KMS-11 (cell line): ENCODE measurements at regions not wholly inside any gene's neighbourhood (a gene's known extent, or its start where the extent isn't known, plus 50 kb on each side); places are given as distances from the start of the nearest gene placed in this dataset.

ENCODE experiments used
- H2AFZ ChIP-seq: fragments of 200-600 bp; sonication (generic); 2 replicates; pipeline ENCODE4 v1.6.1; 2016; ENCODE audit warnings: antibody characterized with exemption, mixed run types, low read depth
- H3K27ac ChIP-seq: fragments of 200-600 bp; sonication (generic); 2 replicates; pipeline ENCODE4 v1.6.1; 2016; ENCODE audit warnings: mild to moderate bottlenecking, mixed run types
- H3K27me3 ChIP-seq: fragments of 200-600 bp; sonication (generic); 2 replicates; pipeline ENCODE4 v1.6.1; 2017; ENCODE audit warnings: mild to moderate bottlenecking, low read depth, mixed run types, moderate library complexity; ENCODE audit not compliant: insufficient read depth
- H3K36me3 ChIP-seq: fragments of 200-600 bp; sonication (generic); 2 replicates; pipeline ENCODE4 v1.6.1; 2017; ENCODE audit warnings: mild to moderate bottlenecking, mixed run types; ENCODE audit not compliant: insufficient read depth
- H3K4me1 ChIP-seq: fragments of 200-600 bp; sonication (generic); 2 replicates; pipeline ENCODE4 v1.6.1; 2016; ENCODE audit warnings: mild to moderate bottlenecking, low read depth, mixed run types; ENCODE audit not compliant: poor library complexity, severe bottlenecking
- H3K4me2 ChIP-seq: fragments of 200-600 bp; sonication (generic); 2 replicates; pipeline ENCODE4 v1.7.0; 2016; ENCODE audit warnings: mild to moderate bottlenecking, mixed run types
- H3K4me3 ChIP-seq: fragments of 200-600 bp; sonication (generic); IDR thresholded peaks from 2 replicates; pipeline ENCODE4 v1.6.1; 2017; ENCODE audit warnings: low read depth, low read length, mixed read lengths; ENCODE audit not compliant: insufficient read depth
- H3K79me2 ChIP-seq: fragments of 200-600 bp; sonication (generic); 2 replicates; pipeline ENCODE4 v1.6.1; 2016; ENCODE audit warnings: low read depth, mixed run types; ENCODE audit not compliant: insufficient read depth
- H3K9ac ChIP-seq: fragments of 200-600 bp; sonication (generic); 2 replicates; pipeline ENCODE4 v1.6.1; 2016; ENCODE audit warnings: mild to moderate bottlenecking, mixed run types
- H4K20me1 ChIP-seq: fragments of 200-600 bp; sonication (generic); 2 replicates; pipeline ENCODE4 v1.6.1; 2016; ENCODE audit warnings: mild to moderate bottlenecking, mixed run types; ENCODE audit not compliant: insufficient read depth
- CTCF ChIP-seq: fragments of 200-600 bp; sonication (generic); conservative IDR thresholded peaks from 2 replicates; pipeline ENCODE4 v1.6.1; 2017; ENCODE audit warnings: low read depth, mild to moderate bottlenecking, antibody characterized with exemption, low read length, moderate library complexity, mixed read lengths

- Histone ChIP-seq H3K9ac (no peak overlapping the region), H3K36me3 (no peaks in the 10 kb centered on the region), H4K20me1 (no peaks in the 10 kb centered on the region), H2AFZ (no peak overlapping the region), H3K79me2 (no peaks in the 10 kb centered on the region), H3K27ac (no peak overlapping the region), H3K4me3 (no peak overlapping the region), H3K4me2 (no peak overlapping the region), H3K4me1 (no peaks in the 10 kb centered on the region), H3K27me3 (no peaks in the 10 kb centered on the region)
- no peak for TF ChIP-seq CTCF
Observed at GRCh38 chr13:56110751-56111150, 1030.0 kb upstream of the PRR20A start.

- no peak overlapping the region for H3K4me3 ChIP-seq
- no peak overlapping the region for H2AFZ ChIP-seq
- H3K27me3 ChIP-seq = no peaks in the 10 kb centered on the region
- H3K4me1 ChIP-seq = no peaks in the 10 kb centered on the region
- no peak overlapping the region for H3K4me2 ChIP-seq
- no peak overlapping the region for H3K9ac ChIP-seq
- H3K79me2 ChIP-seq = no peaks in the 10 kb centered on the region
- no peak overlapping the region for H3K27ac ChIP-seq
- no peaks in the 10 kb centered on the region for H4K20me1 ChIP-seq
- TF ChIP-seq CTCF = no peak
- H3K36me3 ChIP-seq = no peaks in the 10 kb centered on the region
Observed at GRCh38 chr13:56134524-56134923, 1006.2 kb upstream of the PRR20A start.

GRCh38 chr13:56166864-56167263 is 973.9 kb upstream of the PRR20A start:
- no peaks in the 10 kb centered on the region for H3K27me3 ChIP-seq
- H3K4me1 ChIP-seq = no peaks in the 10 kb centered on the region
- H3K4me2 ChIP-seq = no peak overlapping the region
- H3K79me2 ChIP-seq = no peaks in the 10 kb centered on the region
- no peak overlapping the region for H3K27ac ChIP-seq
- H3K36me3 ChIP-seq = no peaks in the 10 kb centered on the region
- no peak overlapping the region for H3K9ac ChIP-seq
- H2AFZ ChIP-seq = no peak overlapping the region
- H3K4me3 ChIP-seq = no peak overlapping the region
- no peaks in the 10 kb centered on the region for H4K20me1 ChIP-seq
- TF ChIP-seq CTCF = no peak

GRCh38 chr13:56168581-56168980 is 972.1 kb upstream of the PRR20A start:
- TF ChIP-seq CTCF = no peak
- no peaks in the 10 kb centered on the region for H3K27me3 ChIP-seq
- no peak overlapping the region for H2AFZ ChIP-seq
- H3K79me2 ChIP-seq = no peaks in the 10 kb centered on the region
- H3K4me1 ChIP-seq = no peaks in the 10 kb centered on the region
- H3K36me3 ChIP-seq = no peaks in the 10 kb centered on the region
- no peak overlapping the region for H3K9ac ChIP-seq
- no peak overlapping the region for H3K4me2 ChIP-seq
- H3K4me3 ChIP-seq = no peak overlapping the region
- no peaks in the 10 kb centered on the region for H4K20me1 ChIP-seq
- no peak overlapping the region for H3K27ac ChIP-seq

- Histone ChIP-seq H3K27me3 (no peaks in the 10 kb centered on the region), H2AFZ (no peak overlapping the region), H3K79me2 (no peaks in the 10 kb centered on the region), H3K4me3 (no peak overlapping the region), H4K20me1 (no peaks in the 10 kb centered on the region), H3K9ac (no peak overlapping the region), H3K36me3 (no peaks in the 10 kb centered on the region), H3K4me1 (no peaks in the 10 kb centered on the region), H3K27ac (no peak overlapping the region), H3K4me2 (no peak overlapping the region)
- TF ChIP-seq CTCF = no peak
Observed at GRCh38 chr13:56173346-56173745, 967.4 kb upstream of the PRR20A start.
